ENCODE measurements at regions not wholly inside any gene's neighbourhood (a gene's known extent, or its start where the extent isn't known, plus 50 kb on each side); places are given as distances from the start of the nearest gene placed in this dataset.

GRCh38 chr1:168394858-168395257, 114.2 kb downstream of the TBX19 start:
- TF ChIP-seq GATA2 (IDR thresholded peaks at IDR 0.05; ENCODE audit: low read depth, low read length) = no peak
- no peak for TF ChIP-seq GATA3 (IDR thresholded peaks at IDR 0.05; ENCODE audit: low read depth, low read length)

Data from SH-SY5Y (cell line).